ENCODE measurements at regions not wholly inside any gene's neighbourhood (a gene's known extent, or its start where the extent isn't known, plus 50 kb on each side); places are given as distances from the start of the nearest gene placed in this dataset.

GRCh38 chr6:100132005-100132404 lies 138.0 kb upstream of the MCHR2 start:
- H3K36me3 ChIP-seq (ENCODE audit: control insufficient read depth, insufficient read depth, low read length), result no peaks in the 10 kb centered on the region
- no peak overlapping the region for H3K4me3 ChIP-seq (ENCODE audit: low read depth, low read length)
- DNase-seq (ENCODE audit: low read depth) (no peak), FAIRE-seq (no peak)
- H3K27me3 ChIP-seq (ENCODE audit: control insufficient read depth, insufficient read depth, low read length), result peaks cover 8% of the 10 kb centered on the region
- TF ChIP-seq, protein P1, sequence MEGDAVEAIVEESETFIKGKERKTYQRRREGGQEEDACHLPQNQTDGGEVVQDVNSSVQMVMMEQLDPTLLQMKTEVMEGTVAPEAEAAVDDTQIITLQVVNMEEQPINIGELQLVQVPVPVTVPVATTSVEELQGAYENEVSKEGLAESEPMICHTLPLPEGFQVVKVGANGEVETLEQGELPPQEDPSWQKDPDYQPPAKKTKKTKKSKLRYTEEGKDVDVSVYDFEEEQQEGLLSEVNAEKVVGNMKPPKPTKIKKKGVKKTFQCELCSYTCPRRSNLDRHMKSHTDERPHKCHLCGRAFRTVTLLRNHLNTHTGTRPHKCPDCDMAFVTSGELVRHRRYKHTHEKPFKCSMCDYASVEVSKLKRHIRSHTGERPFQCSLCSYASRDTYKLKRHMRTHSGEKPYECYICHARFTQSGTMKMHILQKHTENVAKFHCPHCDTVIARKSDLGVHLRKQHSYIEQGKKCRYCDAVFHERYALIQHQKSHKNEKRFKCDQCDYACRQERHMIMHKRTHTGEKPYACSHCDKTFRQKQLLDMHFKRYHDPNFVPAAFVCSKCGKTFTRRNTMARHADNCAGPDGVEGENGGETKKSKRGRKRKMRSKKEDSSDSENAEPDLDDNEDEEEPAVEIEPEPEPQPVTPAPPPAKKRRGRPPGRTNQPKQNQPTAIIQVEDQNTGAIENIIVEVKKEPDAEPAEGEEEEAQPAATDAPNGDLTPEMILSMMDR (IDR thresholded peaks at IDR 0.05; ENCODE audit: insufficient read depth, low read length, severe bottlenecking), result no peak

DNA sequence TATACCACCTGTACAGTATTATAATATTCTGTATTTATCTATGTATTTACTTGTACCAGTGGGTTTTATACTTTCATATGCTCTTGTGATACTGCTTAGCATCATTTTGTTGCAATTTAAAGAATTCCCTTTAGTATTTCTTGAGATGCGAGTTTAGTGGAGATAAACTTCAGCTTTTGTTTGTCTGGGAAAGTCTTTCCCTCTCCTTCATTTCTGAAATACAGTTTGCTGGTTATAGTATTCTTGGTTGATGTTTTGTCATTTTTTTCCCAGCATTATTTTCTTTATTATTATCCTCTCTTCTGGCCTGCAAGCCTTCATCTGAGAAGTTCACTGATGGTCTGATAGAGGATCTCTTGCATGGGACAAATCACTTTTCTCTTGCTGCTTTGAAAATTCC lies 136.6 kb upstream of the MCHR2 start:
- no peak overlapping the region for H3K4me3 ChIP-seq (ENCODE audit: low read depth, low read length)
- FAIRE-seq (no peak), DNase-seq (ENCODE audit: low read depth) (no peak)
- TF ChIP-seq, protein P1 (IDR thresholded peaks at IDR 0.05; ENCODE audit: insufficient read depth, low read length, severe bottlenecking), result no peak
- no peaks in the 10 kb centered on the region for H3K36me3 ChIP-seq (ENCODE audit: control insufficient read depth, insufficient read depth, low read length)
- H3K27me3 ChIP-seq (ENCODE audit: control insufficient read depth, insufficient read depth, low read length), result peaks cover 8% of the 10 kb centered on the region

DNA sequence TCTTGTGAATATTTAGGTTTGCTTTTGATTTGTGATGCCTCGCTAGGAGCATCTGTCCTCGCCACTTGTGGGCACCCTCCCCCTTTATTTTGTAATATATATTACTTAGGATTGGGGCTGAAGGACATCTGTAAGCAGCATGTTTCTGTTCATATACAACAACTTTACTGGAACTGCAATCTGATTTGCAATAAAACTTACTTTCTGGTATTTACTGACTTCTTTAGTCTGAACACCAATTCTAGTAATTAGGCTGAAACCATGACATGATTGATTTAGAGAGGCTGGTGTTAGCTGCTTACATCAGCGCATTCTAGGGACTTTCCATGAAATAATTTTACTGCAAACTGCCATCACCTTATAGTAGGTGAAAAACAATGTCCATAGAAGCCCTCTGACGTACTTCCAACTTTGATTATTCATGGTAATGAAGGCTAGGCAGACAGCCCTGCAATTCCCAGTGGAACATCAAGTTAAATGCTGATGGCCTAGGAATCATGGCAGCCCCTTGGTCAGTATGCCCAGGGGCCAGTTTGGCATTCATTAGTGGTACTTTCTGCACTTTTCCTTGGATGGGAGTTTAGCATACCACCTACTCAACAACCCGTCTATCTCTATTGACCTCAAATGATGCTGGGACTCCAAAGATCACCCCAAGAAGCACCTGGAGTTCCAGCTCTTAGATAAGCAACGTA lies 132.9 kb upstream of the MCHR2 start:
- Histone ChIP-seq H3K27me3 (ENCODE audit: control insufficient read depth, insufficient read depth, low read length) (peaks cover 4% of the 10 kb centered on the region), H3K36me3 (ENCODE audit: control insufficient read depth, insufficient read depth, low read length) (no peaks in the 10 kb centered on the region), H3K4me3 (ENCODE audit: low read depth, low read length) (no peak overlapping the region)
- DNase-seq (ENCODE audit: low read depth) (no peak), FAIRE-seq (no peak)
- TF ChIP-seq, protein P1 (IDR thresholded peaks at IDR 0.05; ENCODE audit: insufficient read depth, low read length, severe bottlenecking), result no peak

DNA sequence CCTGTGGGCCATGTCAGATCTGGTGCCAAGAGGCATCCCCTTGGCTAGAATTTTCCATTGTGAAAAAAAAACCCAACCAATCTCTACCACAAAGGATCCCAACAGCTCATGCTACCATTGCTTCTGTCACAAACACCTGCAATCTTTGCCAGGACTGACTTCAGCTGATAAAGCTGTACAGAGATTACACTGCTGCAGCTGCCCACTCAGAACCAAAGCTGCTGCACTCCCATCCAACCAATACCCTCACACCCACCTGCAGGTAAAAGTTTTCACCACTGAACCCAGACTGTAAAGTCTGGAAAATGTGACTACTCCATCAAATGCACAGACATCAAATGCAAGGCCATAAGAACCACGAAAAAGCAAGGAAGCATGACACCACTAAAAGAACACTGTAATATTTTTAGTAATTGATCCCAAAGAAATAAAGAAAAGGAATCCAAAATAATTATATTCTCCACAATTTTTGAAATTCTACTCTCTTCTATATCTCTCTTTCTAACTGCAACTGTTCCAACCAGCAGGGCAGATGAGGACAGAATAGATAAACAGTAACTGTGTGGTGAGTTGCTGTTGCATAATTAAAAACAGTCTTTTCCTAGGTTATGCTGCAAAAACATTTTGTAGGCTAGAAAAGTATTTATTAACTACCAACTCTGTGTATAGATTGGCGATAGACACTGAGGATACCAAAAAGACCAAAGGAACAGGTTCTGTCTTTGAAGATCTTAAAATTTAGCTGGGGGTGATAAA lies 128.0 kb upstream of the MCHR2 start:
- H3K27me3 ChIP-seq (ENCODE audit: control insufficient read depth, insufficient read depth, low read length), result no peaks in the 10 kb centered on the region
- FAIRE-seq (no peak), DNase-seq (ENCODE audit: low read depth) (no peak)
- TF ChIP-seq, protein P1 (IDR thresholded peaks at IDR 0.05; ENCODE audit: insufficient read depth, low read length, severe bottlenecking), result no peak
- no peaks in the 10 kb centered on the region for H3K36me3 ChIP-seq (ENCODE audit: control insufficient read depth, insufficient read depth, low read length)
- no peak overlapping the region for H3K4me3 ChIP-seq (ENCODE audit: low read depth, low read length)

GRCh38 chr6:100119261-100119660 lies 125.2 kb upstream of the MCHR2 start:
- TF ChIP-seq, protein P1 (IDR thresholded peaks at IDR 0.05; ENCODE audit: insufficient read depth, low read length, severe bottlenecking), result no peak
- Histone ChIP-seq H3K4me3 (ENCODE audit: low read depth, low read length) (no peak overlapping the region), H3K36me3 (ENCODE audit: control insufficient read depth, insufficient read depth, low read length) (no peaks in the 10 kb centered on the region), H3K27me3 (ENCODE audit: control insufficient read depth, insufficient read depth, low read length) (no peaks in the 10 kb centered on the region)
- DNase-seq (ENCODE audit: low read depth) (no peak), FAIRE-seq (no peak)

Data from bronchial epithelial cell (primary cell).